Retinal pigment epithelial cell (primary cell): ENCODE measurements at regions not wholly inside any gene's neighbourhood (a gene's known extent, or its start where the extent isn't known, plus 50 kb on each side); places are given as distances from the start of the nearest gene placed in this dataset.
"Not testable (repeated sequence)": the region's sequence is repeated elsewhere in the genome, so short reads cannot be mapped to it uniquely, and the experiment has no call there.

Source experiments
- DNase-seq: peaks from one replicate; pipeline ENCODE4 v3.0.0-alpha.2; 2010; ENCODE audit warnings: low read depth
- H3K4me3 ChIP-seq: 2 replicates; pipeline ENCODE4 v1.5.1; 2011; ENCODE audit warnings: mild to moderate bottlenecking, low read length, control low read depth, moderate library complexity
- CTCF ChIP-seq: conservative IDR thresholded peaks from 2 replicates; pipeline ENCODE4 v1.5.1; 2011; ENCODE audit warnings: low read depth, low read length, control low read depth, inconsistent platforms

GRCh38 chr22:25497716-25498115, 66.8 kb upstream of the GRK3 start:
- TF ChIP-seq CTCF = no peak
- DNase-seq = no peak
- no peak overlapping the region for H3K4me3 ChIP-seq

DNA sequence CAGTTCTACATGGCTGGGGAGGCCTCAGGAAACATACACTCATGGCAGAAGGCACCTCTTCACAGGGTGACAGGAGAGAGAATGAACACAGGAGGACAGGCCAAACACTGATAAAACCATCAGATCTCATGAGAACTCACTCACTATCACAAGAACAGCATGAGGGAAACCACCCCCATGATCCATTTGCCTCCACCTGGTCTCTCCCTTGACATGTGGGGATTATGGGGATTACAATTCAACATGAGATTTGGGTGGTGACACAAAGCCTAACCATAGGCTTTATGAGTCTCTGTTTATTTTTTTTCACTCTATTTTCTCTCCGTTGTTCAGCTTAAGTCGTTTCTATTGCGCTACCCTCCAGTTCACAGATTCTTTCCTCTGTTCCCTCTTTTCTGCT, 63.8 kb upstream of the GRK3 start:
- H3K4me3 ChIP-seq, DNase-seq: not testable (repeated sequence)

DNA sequence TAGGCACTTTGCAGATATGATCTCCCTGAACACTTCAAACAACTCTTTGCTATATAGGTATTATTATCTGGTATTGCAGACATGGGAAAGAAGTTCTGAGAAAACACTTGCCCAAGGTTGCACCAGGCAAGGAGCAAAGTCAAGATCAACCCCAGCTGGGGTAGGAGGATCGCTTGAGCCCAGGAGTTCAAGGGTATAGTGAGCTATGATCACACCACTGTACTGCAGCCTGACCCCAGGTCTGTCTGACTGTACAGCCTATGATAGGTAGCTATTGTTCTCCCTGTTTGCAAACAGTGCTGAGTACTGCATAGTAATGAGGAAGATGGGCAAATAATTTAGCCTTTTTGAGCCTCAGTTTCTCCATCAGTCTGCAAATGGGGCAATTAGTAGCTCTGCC, 60.5 kb upstream of the GRK3 start:
- not testable (repeated sequence) for DNase-seq, H3K4me3 ChIP-seq

GRCh38 chr22:25508161-25508560, 56.3 kb upstream of the GRK3 start:
- H3K4me3 ChIP-seq = no peak overlapping the region
- no peak for DNase-seq
- no peak for TF ChIP-seq CTCF

GRCh38 chr22:25508761-25509321, 55.6 kb upstream of the GRK3 start:
- H3K4me3 ChIP-seq = no peak overlapping the region
- no peak for DNase-seq
- no peak for TF ChIP-seq CTCF

GRCh38 chr22:25509374-25509791, 55.1 kb upstream of the GRK3 start:
- no peak overlapping the region for H3K4me3 ChIP-seq
- TF ChIP-seq CTCF = no peak
- DNase-seq = no peak

DNA sequence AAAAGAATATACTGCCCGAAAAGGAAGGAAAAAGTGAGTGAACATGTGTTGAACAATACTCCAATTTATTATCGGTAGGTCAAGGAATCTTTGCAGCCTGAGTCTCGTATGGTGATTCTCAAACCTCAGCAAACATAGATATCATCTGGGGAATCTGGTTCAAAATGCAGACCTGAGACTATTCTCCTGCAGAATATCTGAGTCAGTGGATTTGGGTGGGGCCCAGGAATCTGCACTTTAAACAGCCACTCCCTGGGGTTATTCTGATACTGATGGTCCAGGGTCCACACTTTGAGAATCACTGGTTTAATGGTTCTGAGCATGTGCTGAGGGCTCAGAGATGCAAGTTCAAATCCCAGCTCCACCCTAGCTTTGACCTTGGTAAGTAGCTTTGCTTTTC, 53.6 kb upstream of the GRK3 start:
- no peak overlapping the region for H3K4me3 ChIP-seq
- DNase-seq = no peak
- TF ChIP-seq CTCF = no peak

- DNase-seq = no peak
- H3K4me3 ChIP-seq = no peak overlapping the region
- no peak for TF ChIP-seq CTCF
These were observed 52.8 kb upstream of the GRK3 start for GRCh38 chr22:25511725-25512124.
